ENCODE measurements at regions not wholly inside any gene's neighbourhood (a gene's known extent, or its start where the extent isn't known, plus 50 kb on each side); places are given as distances from the start of the nearest gene placed in this dataset.

- TF ChIP-seq CTCF (conservative IDR thresholded peaks at IDR 0.05; ENCODE audit: low read depth, low read length), result no peak
- TF ChIP-seq ELK1 (IDR thresholded peaks at IDR 0.05; ENCODE audit: borderline replicate concordance, low read depth, low read length), result no peak
- no peak for TF ChIP-seq CEBPB (IDR thresholded peaks at IDR 0.05; ENCODE audit: low read depth, low read length)
- no peak for TF ChIP-seq RFX5 (IDR thresholded peaks at IDR 0.05; ENCODE audit: low read depth, low read length)
- no peak for TF ChIP-seq RAD21 (IDR thresholded peaks at IDR 0.05; ENCODE audit: low read length)
- no peak for TF ChIP-seq POLR2A (IDR thresholded peaks at IDR 0.05; ENCODE audit: low read depth, low read length)
- TF ChIP-seq MXI1 (IDR thresholded peaks at IDR 0.05; ENCODE audit: borderline replicate concordance, low read depth, low read length), result no peak
- no peak for TF ChIP-seq USF2 (IDR thresholded peaks at IDR 0.05; ENCODE audit: low read depth, low read length)
- no peak for TF ChIP-seq BHLHE40 (IDR thresholded peaks at IDR 0.05; ENCODE audit: low read depth, low read length)
- TF ChIP-seq MAFK (IDR thresholded peaks at IDR 0.05; ENCODE audit: low read depth, low read length), result no peak
Observed at GRCh38 chrX:4485912-4486311, 772.5 kb upstream of the PRKX start.

Measured in IMR-90 (cell line).